HEK293T (cell line): ENCODE measurements at regions not wholly inside any gene's neighbourhood (a gene's known extent, or its start where the extent isn't known, plus 50 kb on each side); places are given as distances from the start of the nearest gene placed in this dataset.

Experiments
- ELF4 ChIP-seq: fragments of 450-650 bp; IDR thresholded peaks from 2 replicates; pipeline ENCODE4 v1.6.1; 2017; ENCODE audit warnings: antibody characterized with exemption
- L3MBTL2 ChIP-seq: fragments of 450-650 bp; conservative IDR thresholded peaks from 2 replicates; pipeline ENCODE4 v1.6.1; 2016; ENCODE audit warnings: mild to moderate bottlenecking
- ZNF384 ChIP-seq: fragments of 450-650 bp; IDR thresholded peaks from 2 replicates; pipeline ENCODE4 v1.6.1; 2016

GRCh38 chr19:30284209-30284608 is 88.0 kb upstream of the ZNF536 start:
- no peak for TF ChIP-seq L3MBTL2
- TF ChIP-seq ELF4, result no peak
- no peak for TF ChIP-seq ZNF384
